IMR-90 (cell line): ENCODE measurements at regions not wholly inside any gene's neighbourhood (a gene's known extent, or its start where the extent isn't known, plus 50 kb on each side); places are given as distances from the start of the nearest gene placed in this dataset.

ENCODE experiments used
- ATAC-seq: fragments of 200-7000 bp; cut with Tn5 transposase; 2 replicates; pipeline ENCODE4 v1.9.1; 2020; ENCODE audit warnings: low read depth, mild to moderate bottlenecking, moderate library complexity
- BruUV-seq: library from RNA; stranded (reverse); fragments of 400-500 nt; replicated peaks from 2 replicates; lab custom pipeline; 2021; lab: Mats Ljungman, UMichigan
- CTCF ChIA-PET: fragments of 300-600 bp; formaldehyde crosslinking; extraction: SDS; loops from one replicate; lab custom pipeline; 2021; ENCODE audit warnings: antibody characterized with exemption; lab: Yijun Ruan, JAX
- POLR2A ChIA-PET: fragments of 300-600 bp; sonication (Branson Sonifier 250); formaldehyde crosslinking; loops from one replicate; lab custom pipeline; 2022; ENCODE audit warnings: antibody characterized with exemption; ENCODE audit not compliant: unreplicated experiment; lab: Charles Lee
- DNase-seq: peaks from one replicate; pipeline ENCODE4 v3.0.0; 2013
- H2AFZ ChIP-seq: replicated peaks from 2 replicates; pipeline ENCODE3; 2013; ENCODE audit warnings: low read length, mild to moderate bottlenecking; ENCODE audit not compliant: poor library complexity
- H2AK5ac ChIP-seq: 2 replicates; pipeline ENCODE4 v1.6.1; 2013; ENCODE audit warnings: low read depth, low read length, inconsistent platforms
- H2AK9ac ChIP-seq: replicated peaks from 2 replicates; pipeline ENCODE3; 2013; ENCODE audit warnings: mild to moderate bottlenecking, low read depth, low read length, moderate library complexity; ENCODE audit not compliant: poor library complexity
- H2BK120ac ChIP-seq: 2 replicates; pipeline ENCODE4 v1.6.1; 2013; ENCODE audit warnings: low read depth, low read length, inconsistent platforms
- H2BK15ac ChIP-seq: 3 replicates; pipeline ENCODE4 v1.6.1; 2013; ENCODE audit warnings: low read depth, low read length, inconsistent platforms
- H2BK20ac ChIP-seq: 2 replicates; pipeline ENCODE4 v1.6.1; 2013; ENCODE audit warnings: low read depth, mild to moderate bottlenecking, inconsistent platforms, low read length, moderate library complexity
- H2BK5ac ChIP-seq: 2 replicates; pipeline ENCODE4 v1.6.1; 2013; ENCODE audit warnings: mild to moderate bottlenecking, low read depth, low read length, inconsistent platforms; ENCODE audit not compliant: poor library complexity, severe bottlenecking
- H3K14ac ChIP-seq: replicated peaks from 2 replicates; pipeline ENCODE4 v1.6.1; 2013; ENCODE audit warnings: low read depth, low read length, inconsistent platforms
- H3K18ac ChIP-seq: 2 replicates; pipeline ENCODE4 v1.6.1; 2013; ENCODE audit warnings: low read depth, low read length, control low read depth
- H3K23ac ChIP-seq: 2 replicates; pipeline ENCODE4 v1.6.1; 2013; ENCODE audit warnings: low read depth, low read length, inconsistent platforms
- H3K27ac ChIP-seq: 2 replicates; pipeline ENCODE4 v1.5.1; 2013; ENCODE audit warnings: mild to moderate bottlenecking, control low read depth, low read length; ENCODE audit not compliant: insufficient read depth
- H3K27me3 ChIP-seq: 2 replicates; pipeline ENCODE4 v1.6.1; 2013; ENCODE audit warnings: low read length; ENCODE audit not compliant: control insufficient read depth, insufficient read depth
- H3K36me3 ChIP-seq: 2 replicates; pipeline ENCODE4 v1.6.1; 2013; ENCODE audit warnings: low read length, mixed read lengths; ENCODE audit not compliant: control insufficient read depth, insufficient read depth
- H3K4ac ChIP-seq: 2 replicates; pipeline ENCODE4 v1.6.1; 2013; ENCODE audit warnings: low read depth, low read length, inconsistent platforms
- H3K4me1 ChIP-seq: 2 replicates; pipeline ENCODE4 v1.6.1; 2013; ENCODE audit warnings: low read length, mixed read lengths; ENCODE audit not compliant: control insufficient read depth, insufficient read depth
- H3K4me2 ChIP-seq: 2 replicates; pipeline ENCODE4 v1.6.1; 2013; ENCODE audit warnings: low read depth, mild to moderate bottlenecking, control low read depth, low read length, moderate library complexity
- H3K4me3 ChIP-seq: 2 replicates; pipeline ENCODE4 v1.5.1; 2013; ENCODE audit warnings: low read depth, mild to moderate bottlenecking, control low read depth, low read length, moderate library complexity; ENCODE audit not compliant: insufficient read depth
- H3K56ac ChIP-seq: 2 replicates; pipeline ENCODE4 v1.6.1; 2013; ENCODE audit warnings: low read length, inconsistent platforms; ENCODE audit not compliant: insufficient read depth; ENCODE audit errors: extremely low read depth
- H3K79me1 ChIP-seq, 2 experiments: 2 replicates each; pipeline ENCODE4 v1.6.1; 2013; ENCODE audit warnings: low read length in 2 of 2, inconsistent platforms in 1 of 2, low read depth in 1 of 2
- H3K9ac ChIP-seq: 2 replicates; pipeline ENCODE4 v1.6.1; 2013; ENCODE audit warnings: low read depth, low read length, control low read depth
- H3K9me1 ChIP-seq: 2 replicates; pipeline ENCODE4 v1.6.1; 2013; ENCODE audit warnings: low read length, inconsistent platforms; ENCODE audit not compliant: insufficient read depth
- H3K9me3 ChIP-seq: 2 replicates; pipeline ENCODE4 v1.6.1; 2013; ENCODE audit warnings: low read length; ENCODE audit not compliant: control insufficient read depth, insufficient read depth
- H4K20me1 ChIP-seq: 2 replicates; pipeline ENCODE4 v1.6.1; 2013; ENCODE audit warnings: low read length, inconsistent platforms; ENCODE audit not compliant: insufficient read depth
- H4K5ac ChIP-seq: 2 replicates; pipeline ENCODE4 v1.6.1; 2013; ENCODE audit warnings: mild to moderate bottlenecking, low read depth, low read length, control low read depth
- H4K8ac ChIP-seq, 2 experiments: 2 replicates each; pipeline ENCODE4 v1.6.1; 2013; ENCODE audit warnings: low read depth in 2 of 2, low read length in 2 of 2, control low read depth in 1 of 2, inconsistent platforms in 1 of 2
- H4K91ac ChIP-seq: 2 replicates; pipeline ENCODE4 v1.6.1; 2013; ENCODE audit warnings: low read depth, low read length, inconsistent platforms; ENCODE audit not compliant: insufficient read depth
- BHLHE40 ChIP-seq: fragments of 150-350 bp; IDR thresholded peaks from 2 replicates; pipeline ENCODE4 v1.6.1; 2016; ENCODE audit warnings: mild to moderate bottlenecking, low read depth, low read length
- CEBPB ChIP-seq: IDR thresholded peaks from 2 replicates; pipeline ENCODE4 v1.6.1; 2012; ENCODE audit warnings: low read depth, low read length, improper control_type of control experiment
- CHD1 ChIP-seq: IDR thresholded peaks from 2 replicates; pipeline ENCODE4 v1.6.1; 2012; ENCODE audit warnings: low read depth, low read length, improper control_type of control experiment
- FOS ChIP-seq: fragments of 150-350 bp; IDR thresholded peaks from 2 replicates; pipeline ENCODE4 v1.6.1; 2016; ENCODE audit warnings: low read depth, low read length
- MAFK ChIP-seq: IDR thresholded peaks from 2 replicates; pipeline ENCODE4 v1.6.1; 2012; ENCODE audit warnings: low read depth, low read length, improper control_type of control experiment
- MAZ ChIP-seq: IDR thresholded peaks from 2 replicates; pipeline ENCODE4 v1.6.1; 2012; ENCODE audit warnings: low read depth, mild to moderate bottlenecking, low read length, improper control_type of control experiment, moderate library complexity, borderline replicate concordance
- MXI1 ChIP-seq: IDR thresholded peaks from 2 replicates; pipeline ENCODE4 v1.6.1; 2012; ENCODE audit warnings: low read depth, mild to moderate bottlenecking, low read length, moderate library complexity, borderline replicate concordance
- NFE2L2 ChIP-seq: fragments of 150-350 bp; IDR thresholded peaks from 2 replicates; pipeline ENCODE4 v1.6.1; 2016; ENCODE audit warnings: low read depth, mild to moderate bottlenecking, low read length
- POLR2A ChIP-seq: IDR thresholded peaks from 2 replicates; pipeline ENCODE4 v1.6.1; 2012; ENCODE audit warnings: mild to moderate bottlenecking, low read depth, low read length
- RAD21 ChIP-seq: IDR thresholded peaks from 2 replicates; pipeline ENCODE4 v1.6.1; 2012; ENCODE audit warnings: low read length, improper control_type of control experiment
- RCOR1 ChIP-seq: IDR thresholded peaks from 2 replicates; pipeline ENCODE4 v1.6.1; 2012; ENCODE audit warnings: mild to moderate bottlenecking, low read length, improper control_type of control experiment; ENCODE audit not compliant: insufficient replicate concordance
- RFX5 ChIP-seq: IDR thresholded peaks from 2 replicates; pipeline ENCODE4 v1.8.0; 2012; ENCODE audit warnings: low read depth, mild to moderate bottlenecking, low read length, moderate library complexity
- SMC3 ChIP-seq: fragments of 150-350 bp; IDR thresholded peaks from 2 replicates; pipeline ENCODE4 v1.6.1; 2016; ENCODE audit warnings: low read depth, mild to moderate bottlenecking, antibody characterized with exemption, low read length, moderate library complexity
- USF2 ChIP-seq: fragments of 150-350 bp; IDR thresholded peaks from 2 replicates; pipeline ENCODE4 v1.6.1; 2017; ENCODE audit warnings: mild to moderate bottlenecking, antibody characterized with exemption, low read length, low read depth
- WGBS, 2 experiments: methylation state at CpG; one replicate each; pipeline versions ENCODE4 v1.1.5 to v1.1.7; 2013; ENCODE audit warnings: missing lambda C conversion rate in 2 of 2; ENCODE audit not compliant: insufficient read length in 1 of 2; ENCODE audit errors: extremely low coverage in 2 of 2; 5-methylcytosine and 5-hydroxymethylcytosine counted together
- dilution Hi-C: fragments of 300-500 bp; cut with HindIII; formaldehyde crosslinking; loops from one replicate; pipeline ENCODE4 v1.14.3; 2018; ENCODE audit warnings: low sequenced_read_pairs; ENCODE audit not compliant: unreplicated experiment
- in situ Hi-C: fragments of 300-500 bp; cut with MboI; formaldehyde crosslinking; loops from 3 replicates; pipeline ENCODE4 v1.14.3; 2019; ENCODE audit warnings: low sequenced_read_pairs, inconsistent platforms, mixed read lengths
- intact Hi-C: fragments of 100-400 bp; cut with micrococcal nuclease; formaldehyde crosslinking; loops from 2 replicates; pipeline ENCODE4 v1.10.0; 2022
- TF ChIP-seq, protein P1 (sequence below): fragments of 150-350 bp; IDR thresholded peaks from 2 replicates; pipeline ENCODE4 v1.6.1; 2016; ENCODE audit warnings: low read depth, mild to moderate bottlenecking, low read length, moderate library complexity, borderline replicate concordance
- TF ChIP-seq, protein P2 (sequence below): conservative IDR thresholded peaks from 2 replicates; pipeline ENCODE4 v1.5.1; 2012; ENCODE audit warnings: mild to moderate bottlenecking, low read depth, low read length, improper control_type of control experiment

DNA sequence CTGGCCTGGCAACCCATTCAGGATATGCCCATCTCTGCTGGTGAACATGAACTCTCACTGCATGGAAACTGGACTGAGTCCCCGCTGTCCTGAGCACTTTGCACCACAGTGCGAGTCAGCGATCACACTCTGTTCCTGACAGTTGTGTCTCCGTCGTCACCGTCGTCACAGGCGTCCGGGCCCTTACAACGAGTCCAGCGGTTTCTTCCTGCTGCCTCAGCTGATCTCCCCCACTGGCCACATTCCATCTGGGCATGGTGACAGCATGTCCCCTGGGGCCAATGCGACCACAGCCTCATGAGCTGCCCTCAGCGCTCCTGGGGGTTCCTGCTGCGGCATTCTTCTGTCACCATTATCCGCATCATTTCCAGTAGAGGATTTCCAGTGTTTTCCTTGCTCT is 76.8 kb upstream of the KLF6 start:
- Histone ChIP-seq H2AK9ac (no peak overlapping the region), H3K4me2 (no peak overlapping the region), H3K4me1 (peaks cover 10% of the 10 kb centered on the region), H3K9me3 (no peaks in the 10 kb centered on the region), H3K27ac (peak overlapping the region; percentile 74), H2BK120ac (peak overlapping the region; percentile 92), H2BK15ac (peak overlapping the region; percentile 75; the same call in 2 of the 3 replicates), H3K23ac (no peak overlapping the region), H4K91ac (peak overlapping the region; percentile 69), H2BK5ac (peak overlapping the region; percentile 22), H3K4ac (peak overlapping the region; percentile 90), H3K9ac (no peak overlapping the region), H3K79me1 (0 out of 4 replicates have a peak, but pooled peaks cover 0 to 4% of the 10 kb centered on the region in 2 experiments), H3K56ac (no peak overlapping the region), H2BK20ac (peak overlapping the region; percentile 89), H4K8ac (peak overlapping the region; percentile 30 to 81; a peak in 3 of 4 replicates), H3K4me3 (no peak overlapping the region), H2AFZ (peak overlapping the region; percentile 29), H4K5ac (peak overlapping the region; percentile 61), H2AK5ac (peak overlapping the region; percentile 98), H3K9me1 (peaks cover 10% of the 10 kb centered on the region), H4K20me1 (no peaks in the 10 kb centered on the region), H3K36me3 (no peaks in the 10 kb centered on the region), H3K14ac (peak overlapping the region; percentile 74), H3K27me3 (no peaks in the 10 kb centered on the region), H3K18ac (peak overlapping the region; percentile 44)
- intact Hi-C loops, result no loop called here
- no peak for DNase-seq
- BruUV-seq, result no TSS peak
- no peak for ATAC-seq
- TF ChIP-seq RAD21 (no peak), MAFK (no peak), USF2 (no peak), MXI1 (no peak), RFX5 (no peak), CEBPB (no peak), CHD1 (no peak), POLR2A (no peak), SMC3 (no peak), BHLHE40 (no peak), MAZ (no peak), RCOR1 (no peak), FOS (no peak), NFE2L2 (no peak)
- TF ChIP-seq, protein P1, sequence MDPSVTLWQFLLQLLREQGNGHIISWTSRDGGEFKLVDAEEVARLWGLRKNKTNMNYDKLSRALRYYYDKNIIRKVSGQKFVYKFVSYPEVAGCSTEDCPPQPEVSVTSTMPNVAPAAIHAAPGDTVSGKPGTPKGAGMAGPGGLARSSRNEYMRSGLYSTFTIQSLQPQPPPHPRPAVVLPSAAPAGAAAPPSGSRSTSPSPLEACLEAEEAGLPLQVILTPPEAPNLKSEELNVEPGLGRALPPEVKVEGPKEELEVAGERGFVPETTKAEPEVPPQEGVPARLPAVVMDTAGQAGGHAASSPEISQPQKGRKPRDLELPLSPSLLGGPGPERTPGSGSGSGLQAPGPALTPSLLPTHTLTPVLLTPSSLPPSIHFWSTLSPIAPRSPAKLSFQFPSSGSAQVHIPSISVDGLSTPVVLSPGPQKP, result no peak
- TF ChIP-seq, protein P2, sequence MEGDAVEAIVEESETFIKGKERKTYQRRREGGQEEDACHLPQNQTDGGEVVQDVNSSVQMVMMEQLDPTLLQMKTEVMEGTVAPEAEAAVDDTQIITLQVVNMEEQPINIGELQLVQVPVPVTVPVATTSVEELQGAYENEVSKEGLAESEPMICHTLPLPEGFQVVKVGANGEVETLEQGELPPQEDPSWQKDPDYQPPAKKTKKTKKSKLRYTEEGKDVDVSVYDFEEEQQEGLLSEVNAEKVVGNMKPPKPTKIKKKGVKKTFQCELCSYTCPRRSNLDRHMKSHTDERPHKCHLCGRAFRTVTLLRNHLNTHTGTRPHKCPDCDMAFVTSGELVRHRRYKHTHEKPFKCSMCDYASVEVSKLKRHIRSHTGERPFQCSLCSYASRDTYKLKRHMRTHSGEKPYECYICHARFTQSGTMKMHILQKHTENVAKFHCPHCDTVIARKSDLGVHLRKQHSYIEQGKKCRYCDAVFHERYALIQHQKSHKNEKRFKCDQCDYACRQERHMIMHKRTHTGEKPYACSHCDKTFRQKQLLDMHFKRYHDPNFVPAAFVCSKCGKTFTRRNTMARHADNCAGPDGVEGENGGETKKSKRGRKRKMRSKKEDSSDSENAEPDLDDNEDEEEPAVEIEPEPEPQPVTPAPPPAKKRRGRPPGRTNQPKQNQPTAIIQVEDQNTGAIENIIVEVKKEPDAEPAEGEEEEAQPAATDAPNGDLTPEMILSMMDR, result no peak
- CTCF ChIA-PET, result no interaction called here
- dilution Hi-C loops, result no loop called here
- POLR2A ChIA-PET, result no interaction called here
- WGBS, 2 experiments, result 85% methylated on average over 12 of the region's 15 CpGs; no CpG with 5 or more reads in 1 of the 2 experiments
- in situ Hi-C loops, result no loop called here
